OCI-LY3 (cell line): ENCODE measurements at regions not wholly inside any gene's neighbourhood (a gene's known extent, or its start where the extent isn't known, plus 50 kb on each side); places are given as distances from the start of the nearest gene placed in this dataset.
A peak's percentile ranks its signal among the peaks of the same experiment; 100 is the strongest.

Experiments
- H2AFZ ChIP-seq: fragments of 200-600, 300-600 bp; shearing (Covaris generic); 2 replicates; pipeline ENCODE4 v1.6.0; 2014; ENCODE audit warnings: antibody characterized with exemption, low read depth, low read length
- H3K27ac ChIP-seq: fragments of 200-600, 300-600 bp; sonication (generic); 2 replicates; pipeline ENCODE4 v1.5.1; 2014; ENCODE audit warnings: mild to moderate bottlenecking, low read length, moderate library complexity, mixed read lengths
- H3K27me3 ChIP-seq: fragments of 200-600, 300-600 bp; sonication (generic); 2 replicates; pipeline ENCODE4 v1.6.1; 2014; ENCODE audit warnings: low read depth, low read length, mixed read lengths
- H3K36me3 ChIP-seq: fragments of 200-600, 300-600 bp; sonication (generic); replicated peaks from 2 replicates; pipeline ENCODE3; 2014; ENCODE audit warnings: low read depth, low read length, mixed read lengths
- H3K4me1 ChIP-seq: fragments of 300-600, 200-600 bp; sonication (generic); 2 replicates; pipeline ENCODE4 v1.6.1; 2014; ENCODE audit warnings: low read length, mixed read lengths
- H3K4me2 ChIP-seq: fragments of 200-600, 300-600 bp; sonication (generic); 2 replicates; pipeline ENCODE4 v1.6.1; 2014; ENCODE audit warnings: low read length, mixed read lengths
- H3K4me3 ChIP-seq: fragments of 300-600, 200-600 bp; sonication (generic); 2 replicates; pipeline ENCODE4 v1.5.1; 2014; ENCODE audit warnings: antibody characterized with exemption, mild to moderate bottlenecking, low read length, moderate library complexity
- H3K79me2 ChIP-seq: fragments of 300-600, 200-600 bp; shearing (Covaris generic); 2 replicates; pipeline ENCODE4 v1.6.1; 2014; ENCODE audit warnings: mild to moderate bottlenecking, low read length, mixed read lengths
- H3K9ac ChIP-seq: fragments of 300-600, 200-600 bp; shearing (Covaris generic); 2 replicates; pipeline ENCODE4 v1.6.0; 2014; ENCODE audit warnings: mild to moderate bottlenecking, low read length, moderate library complexity
- H3K9me3 ChIP-seq: fragments of 200-600, 300-600 bp; shearing (Covaris generic); 2 replicates; pipeline ENCODE4 v1.6.1; 2014; ENCODE audit warnings: low read length, mixed read lengths; ENCODE audit not compliant: insufficient read depth
- H4K20me1 ChIP-seq: fragments of 200-600, 300-600 bp; sonication (generic); 2 replicates; pipeline ENCODE4 v1.6.1; 2016; ENCODE audit warnings: low read length, mixed read lengths; ENCODE audit not compliant: insufficient read depth
- CTCF ChIP-seq: fragments of 200-600, 300-600 bp; sonication (generic); IDR thresholded peaks from 2 replicates; pipeline ENCODE4 v1.5.1; 2014; ENCODE audit warnings: antibody characterized with exemption, low read length, low read depth
- EZH2phosphoT487 ChIP-seq: fragments of 200-600 bp; shearing (Covaris generic); IDR thresholded peaks from 2 replicates; pipeline ENCODE4 v1.6.1; 2018; ENCODE audit warnings: antibody characterized with exemption, mixed run types, low read depth

- Histone ChIP-seq H3K36me3 (peaks cover 8% of the 10 kb centered on the region), H2AFZ (no peak overlapping the region), H4K20me1 (peaks cover 12% of the 10 kb centered on the region; the same call in 1 of the 2 replicates), H3K9me3 (no peaks in the 10 kb centered on the region), H3K4me3 (no peak overlapping the region), H3K79me2 (no peaks in the 10 kb centered on the region), H3K27me3 (peaks cover 9% of the 10 kb centered on the region; the same call in 1 of the 2 replicates), H3K4me2 (no peak overlapping the region), H3K27ac (no peak overlapping the region), H3K4me1 (peaks cover 14% of the 10 kb centered on the region), H3K9ac (no peak overlapping the region)
- no peak for TF ChIP-seq CTCF
- TF ChIP-seq EZH2phosphoT487: no peak
Measured at GRCh38 chr16:76959166-76959565, 231.8 kb upstream of the MON1B start.

GRCh38 chr16:76963614-76964315 lies 227.2 kb upstream of the MON1B start:
- TF ChIP-seq CTCF: no peak
- Histone ChIP-seq H3K4me2 (peak overlapping the region; percentile 48), H3K9me3 (no peaks in the 10 kb centered on the region)

GRCh38 chr16:76964464-76965154 lies 226.4 kb upstream of the MON1B start:
- Histone ChIP-seq H3K4me1 (peaks cover 15% of the 10 kb centered on the region), H3K9ac (no peak overlapping the region), H2AFZ (no peak overlapping the region), H3K36me3 (peaks cover 5% of the 10 kb centered on the region), H3K4me2 (no peak overlapping the region), H3K79me2 (no peaks in the 10 kb centered on the region), H3K4me3 (no peak overlapping the region), H3K27me3 (peaks cover 21% of the 10 kb centered on the region), H3K27ac (no peak overlapping the region), H3K9me3 (no peaks in the 10 kb centered on the region), H4K20me1 (peaks cover 45% of the 10 kb centered on the region)
- TF ChIP-seq EZH2phosphoT487 (no peak), CTCF (no peak)

More at GRCh38 chr16:76963614-76964315, 227.2 kb upstream of the MON1B start:
- Histone ChIP-seq H3K4me3 (peak overlapping the region; percentile 9), H4K20me1 (peaks cover 42% of the 10 kb centered on the region), H3K79me2 (no peaks in the 10 kb centered on the region), H2AFZ (no peak overlapping the region), H3K4me1 (peaks cover 15% of the 10 kb centered on the region), H3K27me3 (peaks cover 21% of the 10 kb centered on the region), H3K27ac (no peak overlapping the region), H3K36me3 (peaks cover 5% of the 10 kb centered on the region), H3K9ac (no peak overlapping the region)

- Histone ChIP-seq H3K4me1 (peaks cover 8% of the 10 kb centered on the region), H3K27ac (no peak overlapping the region), H3K4me3 (no peak overlapping the region), H3K9me3 (no peaks in the 10 kb centered on the region), H2AFZ (no peak overlapping the region), H3K27me3 (peaks cover 47% of the 10 kb centered on the region), H3K36me3 (no peaks in the 10 kb centered on the region), H3K9ac (no peak overlapping the region), H3K79me2 (no peaks in the 10 kb centered on the region), H3K4me2 (no peak overlapping the region), H4K20me1 (peaks cover 65% of the 10 kb centered on the region)
- TF ChIP-seq CTCF: no peak
- TF ChIP-seq EZH2phosphoT487: no peak
Measured at GRCh38 chr16:76970087-76970744, 220.8 kb upstream of the MON1B start.
